ENCODE measurements at regions not wholly inside any gene's neighbourhood (a gene's known extent, or its start where the extent isn't known, plus 50 kb on each side); places are given as distances from the start of the nearest gene placed in this dataset.

DNA sequence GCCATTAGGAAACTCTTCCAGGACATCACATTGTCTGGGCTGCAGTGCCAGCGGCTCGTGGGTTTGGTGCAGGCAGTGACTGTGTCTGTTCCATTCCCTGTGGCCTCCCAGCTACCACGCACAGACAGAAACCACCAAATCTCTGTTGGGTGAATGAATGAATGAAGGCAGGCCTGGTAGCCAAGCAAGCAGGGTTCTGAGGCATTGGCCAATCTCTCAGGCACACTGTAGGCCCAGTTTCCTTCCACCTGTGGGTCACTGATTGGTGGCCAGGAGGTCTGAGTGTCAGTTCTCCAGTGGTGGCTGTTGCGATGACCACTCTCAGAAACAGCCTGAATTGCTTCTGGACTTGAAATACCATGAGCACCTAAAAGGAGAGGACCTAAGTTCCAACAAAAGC lies 59.4 kb upstream of the CTBP2 start:
- no peak for TF ChIP-seq POLR2A (IDR thresholded peaks at IDR 0.05)
- TF ChIP-seq, protein P1, sequence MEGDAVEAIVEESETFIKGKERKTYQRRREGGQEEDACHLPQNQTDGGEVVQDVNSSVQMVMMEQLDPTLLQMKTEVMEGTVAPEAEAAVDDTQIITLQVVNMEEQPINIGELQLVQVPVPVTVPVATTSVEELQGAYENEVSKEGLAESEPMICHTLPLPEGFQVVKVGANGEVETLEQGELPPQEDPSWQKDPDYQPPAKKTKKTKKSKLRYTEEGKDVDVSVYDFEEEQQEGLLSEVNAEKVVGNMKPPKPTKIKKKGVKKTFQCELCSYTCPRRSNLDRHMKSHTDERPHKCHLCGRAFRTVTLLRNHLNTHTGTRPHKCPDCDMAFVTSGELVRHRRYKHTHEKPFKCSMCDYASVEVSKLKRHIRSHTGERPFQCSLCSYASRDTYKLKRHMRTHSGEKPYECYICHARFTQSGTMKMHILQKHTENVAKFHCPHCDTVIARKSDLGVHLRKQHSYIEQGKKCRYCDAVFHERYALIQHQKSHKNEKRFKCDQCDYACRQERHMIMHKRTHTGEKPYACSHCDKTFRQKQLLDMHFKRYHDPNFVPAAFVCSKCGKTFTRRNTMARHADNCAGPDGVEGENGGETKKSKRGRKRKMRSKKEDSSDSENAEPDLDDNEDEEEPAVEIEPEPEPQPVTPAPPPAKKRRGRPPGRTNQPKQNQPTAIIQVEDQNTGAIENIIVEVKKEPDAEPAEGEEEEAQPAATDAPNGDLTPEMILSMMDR (IDR thresholded peaks at IDR 0.05), result no peak
